GM18873 (cell line): ENCODE measurements at regions not wholly inside any gene's neighbourhood (a gene's known extent, or its start where the extent isn't known, plus 50 kb on each side); places are given as distances from the start of the nearest gene placed in this dataset.

Experiments used
- ATAC-seq: cut with Tn5 transposase; IDR thresholded peaks from one replicate; pipeline ENCODE4 v1.9.1; 2021; ENCODE audit warnings: mild to moderate bottlenecking, moderate library complexity, moderate number of reproducible peaks; ENCODE audit not compliant: unreplicated experiment, low FRiP score

GRCh38 chr3:178454726-178455125, 81.5 kb upstream of the KCNMB2 start:
- ATAC-seq: no peak

- no peak for ATAC-seq
Measured at GRCh38 chr3:178455226-178455625, 81.0 kb upstream of the KCNMB2 start.

GRCh38 chr3:178455946-178456345, 80.3 kb upstream of the KCNMB2 start:
- ATAC-seq: no peak

- ATAC-seq: no peak
Measured at GRCh38 chr3:178456621-178457285, 79.5 kb upstream of the KCNMB2 start.

- no peak for ATAC-seq
Measured at GRCh38 chr3:178457511-178457910, 78.7 kb upstream of the KCNMB2 start.

- no peak for ATAC-seq
Measured at GRCh38 chr3:178458313-178459037, 77.8 kb upstream of the KCNMB2 start.

GRCh38 chr3:178459038-178459410, 77.2 kb upstream of the KCNMB2 start:
- ATAC-seq: no peak

GRCh38 chr3:178465260-178466180, 70.7 kb upstream of the KCNMB2 start:
- ATAC-seq: no peak

- no peak for ATAC-seq
Measured at GRCh38 chr3:178472941-178473340, 63.3 kb upstream of the KCNMB2 start.

GRCh38 chr3:178474526-178474925, 61.7 kb upstream of the KCNMB2 start:
- ATAC-seq: no peak

- ATAC-seq: no peak
Measured at GRCh38 chr3:178475062-178475461, 61.2 kb upstream of the KCNMB2 start.

- no peak for ATAC-seq
Measured at GRCh38 chr3:178476886-178477285, 59.4 kb upstream of the KCNMB2 start.

GRCh38 chr3:178479446-178479845, 56.8 kb upstream of the KCNMB2 start:
- no peak for ATAC-seq

GRCh38 chr3:178479860-178480259, 56.4 kb upstream of the KCNMB2 start:
- no peak for ATAC-seq

GRCh38 chr3:178480274-178480673, 56.0 kb upstream of the KCNMB2 start:
- no peak for ATAC-seq

- ATAC-seq: peak; percentile 99
Measured at GRCh38 chr3:178480795-178481194, 55.4 kb upstream of the KCNMB2 start.

- ATAC-seq: no peak
Measured at GRCh38 chr3:178482981-178483380, 53.3 kb upstream of the KCNMB2 start.

- ATAC-seq: no peak
Measured at GRCh38 chr3:178483704-178484103, 52.5 kb upstream of the KCNMB2 start.

- no peak for ATAC-seq
Measured at GRCh38 chr3:178485756-178486155, 50.5 kb upstream of the KCNMB2 start.
